Thyroid gland (tissue), 4 donors: ENCODE measurements at regions not wholly inside any gene's neighbourhood (a gene's known extent, or its start where the extent isn't known, plus 50 kb on each side); places are given as distances from the start of the nearest gene placed in this dataset. TPM values are rescaled to one million over a fixed set of nuclear protein-coding genes. Genes with fewer than 3 reads are reported as not detected.

Source experiments
- DNase-seq, 2 donors: peaks; one replicate each; pipeline ENCODE4 v3.0.0-alpha.2; 2019
- H3K27ac ChIP-seq, 3 donors: fragments of 200-600 bp; sonication (generic); 1 replicate in 2 of 3; 2 replicates in 1 of 3; pipeline ENCODE4 v1.5.1; 2016 to 2019; ENCODE audit warnings: mild to moderate bottlenecking in 1 of 3, moderate library complexity in 1 of 3
- H3K27me3 ChIP-seq: fragments of 200-600 bp; sonication (generic); one replicate; pipeline ENCODE4 v1.5.1; 2019
- H3K36me3 ChIP-seq, 2 donors: fragments of 200-600 bp; sonication (generic); one replicate each; pipeline ENCODE4 v1.5.1; 2016 to 2019
- H3K4me1 ChIP-seq, 2 donors: fragments of 200-600 bp; sonication (generic); one replicate each; pipeline ENCODE4 v1.5.1; 2017 to 2019
- H3K4me3 ChIP-seq, 3 donors: fragments of 200-600 bp; sonication (generic); replicated peaks in 1 of 3; 1 replicate in 2 of 3; 2 replicates in 1 of 3; pipeline ENCODE4 v1.5.1; 2016; ENCODE audit warnings: mild to moderate bottlenecking in 1 of 3
- H3K9me3 ChIP-seq: fragments of 200-600 bp; sonication (generic); one replicate; pipeline ENCODE4 v1.5.1; 2017
- POLR2A ChIP-seq, 2 donors: fragments of 450-650 bp; IDR thresholded peaks; one replicate each; pipeline ENCODE4 v1.6.1; 2017; ENCODE audit warnings: antibody characterized with exemption in 2 of 2, mild to moderate bottlenecking in 2 of 2, moderate library complexity in 1 of 2
- WGBS, 2 donors: methylation state at CpG; one replicate each; pipeline ENCODE4 v1.1.5; 2017; 5-methylcytosine and 5-hydroxymethylcytosine counted together
- intact Hi-C: fragments of 100-400 bp; cut with DNase I; formaldehyde crosslinking; loops from one replicate; pipeline ENCODE4 v1.15.1; 2023
- microRNA-seq: library from miRNA; unstranded; fragments of <30 nt; microRNA quantifications from one replicate; pipeline ENCODE4, GENCODE V29; 2016
- small RNA-seq: library from RNA; depleted of rRNA; stranded (forward); fragments of <200 nt; gene quantifications from one replicate; pipeline ENCODE3, GENCODE V24; 2016
- TF ChIP-seq, protein P1 (sequence below), 6 experiments: fragments of 200-600 bp in 3 of 6; fragments of 450-650 bp in 3 of 6; sonication (generic) in 3 of 6; IDR thresholded peaks; one replicate each; pipeline ENCODE4 v1.5.1; 2016 to 2019; ENCODE audit warnings: antibody characterized with exemption in 6 of 6, mild to moderate bottlenecking in 2 of 6, inconsistent platforms in 1 of 6, moderate library complexity in 1 of 6

- no peak for TF ChIP-seq POLR2A (IDR thresholded peaks at IDR 0.05)
- TF ChIP-seq, protein P1, sequence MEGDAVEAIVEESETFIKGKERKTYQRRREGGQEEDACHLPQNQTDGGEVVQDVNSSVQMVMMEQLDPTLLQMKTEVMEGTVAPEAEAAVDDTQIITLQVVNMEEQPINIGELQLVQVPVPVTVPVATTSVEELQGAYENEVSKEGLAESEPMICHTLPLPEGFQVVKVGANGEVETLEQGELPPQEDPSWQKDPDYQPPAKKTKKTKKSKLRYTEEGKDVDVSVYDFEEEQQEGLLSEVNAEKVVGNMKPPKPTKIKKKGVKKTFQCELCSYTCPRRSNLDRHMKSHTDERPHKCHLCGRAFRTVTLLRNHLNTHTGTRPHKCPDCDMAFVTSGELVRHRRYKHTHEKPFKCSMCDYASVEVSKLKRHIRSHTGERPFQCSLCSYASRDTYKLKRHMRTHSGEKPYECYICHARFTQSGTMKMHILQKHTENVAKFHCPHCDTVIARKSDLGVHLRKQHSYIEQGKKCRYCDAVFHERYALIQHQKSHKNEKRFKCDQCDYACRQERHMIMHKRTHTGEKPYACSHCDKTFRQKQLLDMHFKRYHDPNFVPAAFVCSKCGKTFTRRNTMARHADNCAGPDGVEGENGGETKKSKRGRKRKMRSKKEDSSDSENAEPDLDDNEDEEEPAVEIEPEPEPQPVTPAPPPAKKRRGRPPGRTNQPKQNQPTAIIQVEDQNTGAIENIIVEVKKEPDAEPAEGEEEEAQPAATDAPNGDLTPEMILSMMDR (IDR thresholded peaks at IDR 0.05) = no peak
- no peaks in the 10 kb centered on the region for H3K9me3 ChIP-seq
- no peaks in the 10 kb centered on the region for H3K27me3 ChIP-seq
- no peak overlapping the region for H3K27ac ChIP-seq
- intact Hi-C loops = no loop called here
- H3K4me1 ChIP-seq = no peaks in the 10 kb centered on the region
- no peak for DNase-seq
- H3K36me3 ChIP-seq = no peaks in the 10 kb centered on the region
- no peak overlapping the region for H3K4me3 ChIP-seq
Measured at GRCh38 chr2:58304843-58305242, 63.7 kb upstream of the FANCL start.

DNA sequence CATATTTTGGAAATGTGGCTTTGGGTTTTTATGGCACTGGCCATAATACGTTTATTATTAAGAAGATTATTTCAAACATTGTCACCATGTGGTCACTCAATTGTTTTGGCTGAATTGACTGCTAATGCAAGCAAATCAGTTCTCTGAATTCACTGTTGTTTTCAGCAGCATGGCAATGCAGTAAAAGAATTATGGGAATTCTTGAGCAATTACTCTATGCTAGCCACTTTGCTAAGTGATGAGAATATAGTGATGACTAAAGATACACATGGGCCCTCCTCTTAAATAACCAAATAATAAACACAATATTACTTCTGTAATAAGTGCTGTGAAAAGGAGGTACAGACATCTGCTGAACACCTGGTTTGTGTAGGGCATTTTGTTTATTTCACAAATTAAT, 58.0 kb upstream of the FANCL start:
- Histone ChIP-seq H3K9me3 (no peaks in the 10 kb centered on the region), H3K36me3 (no peaks in the 10 kb centered on the region), H3K4me1 (no peaks in the 10 kb centered on the region), H3K27ac (no peak overlapping the region), H3K27me3 (no peaks in the 10 kb centered on the region), H3K4me3 (no peak overlapping the region)
- intact Hi-C loops = no loop called here
- no peak for DNase-seq
- no peak for TF ChIP-seq POLR2A (IDR thresholded peaks at IDR 0.05)
- TF ChIP-seq, protein P1 (IDR thresholded peaks at IDR 0.05) = no peak
- 80 to 94% methylated on average over 1 of the region's 1 CpG for WGBS, 2 donors

- 81 to 88% methylated on average over 1 of the region's 1 CpG for WGBS, 2 donors
- Histone ChIP-seq H3K36me3 (no peaks in the 10 kb centered on the region), H3K4me1 (no peaks in the 10 kb centered on the region), H3K27me3 (no peaks in the 10 kb centered on the region), H3K9me3 (no peaks in the 10 kb centered on the region), H3K27ac (no peak overlapping the region), H3K4me3 (no peak overlapping the region)
- intact Hi-C loops = no loop called here
- DNase-seq = no peak
- TF ChIP-seq POLR2A (IDR thresholded peaks at IDR 0.05) = no peak
- TF ChIP-seq, protein P1 (IDR thresholded peaks at IDR 0.05) = no peak
Measured at GRCh38 chr2:58293056-58293455, 51.9 kb upstream of the FANCL start.

DNA sequence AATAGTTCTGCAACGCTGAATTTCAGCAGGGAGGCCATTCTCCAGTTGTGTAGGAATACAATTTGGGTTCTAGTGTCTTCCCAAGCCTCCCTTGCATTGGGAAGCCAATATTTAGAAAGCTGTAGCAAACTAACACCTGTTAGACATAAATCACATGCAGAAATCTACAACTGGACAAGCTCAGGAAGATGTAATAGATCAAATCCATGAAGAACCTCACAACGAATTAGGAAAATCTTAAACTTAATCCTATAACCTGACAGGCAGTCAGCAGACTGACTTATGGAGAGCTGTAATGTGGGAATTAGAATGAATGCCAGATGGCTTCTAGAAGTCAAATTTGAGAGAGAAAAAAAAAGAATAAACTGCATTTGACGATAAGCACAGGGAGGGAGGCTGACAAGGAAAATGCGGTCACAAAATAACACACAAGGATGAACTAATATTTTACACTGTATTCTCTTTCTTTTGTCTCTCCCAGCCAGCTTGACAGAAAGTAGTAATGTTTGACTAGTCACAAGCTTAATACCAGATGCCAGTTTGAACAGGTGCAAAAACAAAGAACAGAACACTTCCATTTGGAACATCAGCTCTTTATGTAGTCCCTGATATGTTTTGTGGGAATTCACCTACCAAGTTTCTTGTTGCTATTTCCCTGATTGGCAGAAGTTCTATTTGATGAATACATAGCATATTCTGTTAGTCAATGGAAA, 50.8 kb upstream of the FANCL start:
- no peaks in the 10 kb centered on the region for H3K9me3 ChIP-seq
- DNase-seq = no peak
- no peaks in the 10 kb centered on the region for H3K27me3 ChIP-seq
- no peaks in the 10 kb centered on the region for H3K36me3 ChIP-seq
- H3K27ac ChIP-seq = no peak overlapping the region
- no peaks in the 10 kb centered on the region for H3K4me1 ChIP-seq
- intact Hi-C loops = no loop called here
- H3K4me3 ChIP-seq = no peak overlapping the region
- WGBS, 2 donors = 69% methylated on average over 4 of the region's 4 CpGs
- TF ChIP-seq, protein P1 (IDR thresholded peaks at IDR 0.05) = no peak
- no peak for TF ChIP-seq POLR2A (IDR thresholded peaks at IDR 0.05)

Small RNA genes lying in the stretch of these regions (microRNA-seq; reads per million reads assigned to microRNA genes)
- not detected for gene MIR4432

Small RNA genes lying in the stretch of these regions (small RNA-seq; reads per million reads assigned to genes)
- not detected for gene AC007179.3
- not detected for gene MIR4432
- not detected for gene RNA5SP94
- gene RNU1-32P = not detected
- not detected for gene RNU6-508P
